ENCODE measurements at regions not wholly inside any gene's neighbourhood (a gene's known extent, or its start where the extent isn't known, plus 50 kb on each side); places are given as distances from the start of the nearest gene placed in this dataset.
"Not testable (repeated sequence)": the region's sequence is repeated elsewhere in the genome, so short reads cannot be mapped to it uniquely, and the experiment has no call there.

GRCh38 chr2:7154656-7155055 is 237.4 kb downstream of the RNF144A start:
- no peak for DNase-seq

- DNase-seq: no peak
Measured at GRCh38 chr2:7161501-7161900, 244.3 kb downstream of the RNF144A start.

GRCh38 chr2:7165736-7166135 is 248.5 kb downstream of the RNF144A start:
- no peak for DNase-seq

GRCh38 chr2:7167801-7168411 is 250.7 kb downstream of the RNF144A start:
- DNase-seq: no peak

GRCh38 chr2:7169593-7169992 is 252.4 kb downstream of the RNF144A start:
- DNase-seq: no peak

GRCh38 chr2:7178996-7179395 is 261.8 kb downstream of the RNF144A start:
- DNase-seq: not testable (repeated sequence)

- DNase-seq: no peak
Measured at GRCh38 chr2:7180638-7181370, 263.6 kb downstream of the RNF144A start.

- DNase-seq: no peak
Measured at GRCh38 chr2:7182525-7182924, 265.3 kb downstream of the RNF144A start.

GRCh38 chr2:7189106-7189505 is 271.9 kb downstream of the RNF144A start:
- DNase-seq: no peak

- no peak for DNase-seq
Measured at GRCh38 chr2:7190587-7191324, 273.5 kb downstream of the RNF144A start.

- no peak for DNase-seq
Measured at GRCh38 chr2:7191932-7192331, 274.7 kb downstream of the RNF144A start.

- DNase-seq: no peak
Measured at GRCh38 chr2:7193457-7193856, 276.2 kb downstream of the RNF144A start.

GRCh38 chr2:7194950-7195349 is 277.7 kb downstream of the RNF144A start:
- no peak for DNase-seq

- no peak for DNase-seq
Measured at GRCh38 chr2:7196883-7197282, 279.7 kb downstream of the RNF144A start.

- no peak for DNase-seq
Measured at GRCh38 chr2:7201851-7202250, 284.6 kb downstream of the RNF144A start.

- DNase-seq: peak; percentile 62
Measured at GRCh38 chr2:7203056-7203467, 285.9 kb downstream of the RNF144A start.

GRCh38 chr2:7205151-7205830 is 288.1 kb downstream of the RNF144A start:
- no peak for DNase-seq

- DNase-seq: no peak
Measured at GRCh38 chr2:7206111-7206810, 289.0 kb downstream of the RNF144A start.

- DNase-seq: no peak
Measured at GRCh38 chr2:7207631-7208030, 290.4 kb downstream of the RNF144A start.

GRCh38 chr2:7209757-7210555 is 292.7 kb downstream of the RNF144A start:
- no peak for DNase-seq

- no peak for DNase-seq
Measured at GRCh38 chr2:7210712-7211111, 293.5 kb downstream of the RNF144A start.

GRCh38 chr2:7225848-7226247 is 308.6 kb downstream of the RNF144A start:
- no peak for DNase-seq

Measured in CD4-positive, alpha-beta T cell treated with Interleukin-10 for 1 hour (primary cell).